G401 (cell line): ENCODE measurements at regions not wholly inside any gene's neighbourhood (a gene's known extent, or its start where the extent isn't known, plus 50 kb on each side); places are given as distances from the start of the nearest gene placed in this dataset.

Source experiments
- DNase-seq: peaks from one replicate; pipeline ENCODE4 v3.0.0-alpha.2; 2015; ENCODE audit warnings: low spot score
- in situ Hi-C: cut with HindIII; loops from 2 replicates; pipeline ENCODE4 v1.10.0; 2016; ENCODE audit warnings: low sequenced_read_pairs, mixed read lengths

- no peak for DNase-seq
- in situ Hi-C loops, result no loop called here
Observed at GRCh38 chr21:43334214-43334958, 92.5 kb downstream of the SIK1 start.

- in situ Hi-C loops, result no loop called here
- no peak for DNase-seq
Observed at GRCh38 chr21:43333298-43334062, 93.5 kb downstream of the SIK1 start.

GRCh38 chr21:43332861-43333297, 94.1 kb downstream of the SIK1 start:
- DNase-seq, result no peak

GRCh38 chr21:43331962-43332828, 94.7 kb downstream of the SIK1 start:
- in situ Hi-C loops, result no loop called here
- peak; percentile 36 for DNase-seq

More at GRCh38 chr21:43332861-43333297, 94.1 kb downstream of the SIK1 start:
- in situ Hi-C loops, result no loop called here

GRCh38 chr21:43331111-43331961, 95.6 kb downstream of the SIK1 start:
- in situ Hi-C loops, result no loop called here
- no peak for DNase-seq

- in situ Hi-C loops, result no loop called here
- no peak for DNase-seq
Observed at GRCh38 chr21:43330306-43330881, 96.5 kb downstream of the SIK1 start.

GRCh38 chr21:43329711-43330269, 97.1 kb downstream of the SIK1 start:
- DNase-seq, result no peak
- in situ Hi-C loops, result no loop called here

GRCh38 chr21:43328958-43329691, 97.8 kb downstream of the SIK1 start:
- in situ Hi-C loops, result no loop called here
- no peak for DNase-seq

GRCh38 chr21:43328185-43328957, 98.6 kb downstream of the SIK1 start:
- no peak for DNase-seq
- in situ Hi-C loops, result no loop called here

GRCh38 chr21:43325968-43326715, 100.8 kb downstream of the SIK1 start:
- in situ Hi-C loops, result no loop called here
- DNase-seq, result no peak

- in situ Hi-C loops, result no loop called here
- DNase-seq, result no peak
Observed at GRCh38 chr21:43325036-43325435, 101.9 kb downstream of the SIK1 start.

- no peak for DNase-seq
- in situ Hi-C loops, result no loop called here
Observed at GRCh38 chr21:43324596-43324995, 102.3 kb downstream of the SIK1 start.

- peak; percentile 90 for DNase-seq
- in situ Hi-C loops, result no loop called here
Observed at GRCh38 chr21:43323244-43324005, 103.5 kb downstream of the SIK1 start.

GRCh38 chr21:43322805-43323204, 104.1 kb downstream of the SIK1 start:
- DNase-seq, result no peak
- in situ Hi-C loops, result no loop called here

GRCh38 chr21:43322311-43322710, 104.6 kb downstream of the SIK1 start:
- in situ Hi-C loops, result no loop called here
- no peak for DNase-seq
